ENCODE measurements at regions not wholly inside any gene's neighbourhood (a gene's known extent, or its start where the extent isn't known, plus 50 kb on each side); places are given as distances from the start of the nearest gene placed in this dataset.

GRCh38 chr1:232873412-232873811 is 68.2 kb downstream of the MAP10 start:
- TF ChIP-seq POLR2AphosphoS5 (IDR thresholded peaks at IDR 0.05; ENCODE audit: borderline replicate concordance, low read depth, low read length) (no peak), FOXP2 (optimal IDR thresholded peaks at IDR 0.05; ENCODE audit: control extremely low read depth, extremely low read length, insufficient read depth) (no peak), EZH2 (IDR thresholded peaks at IDR 0.05) (no peak)
- no peak overlapping the region for H3K9ac ChIP-seq (ENCODE audit: insufficient read length)
- H3K27ac ChIP-seq, result no peak overlapping the region
- DNase-seq (ENCODE audit: low read depth, low spot score), result no peak
- no peaks in the 10 kb centered on the region for H3K9me3 ChIP-seq (ENCODE audit: low read depth, low read length)
- H3K4me3 ChIP-seq, result no peak overlapping the region
- H3K36me3 ChIP-seq (ENCODE audit: insufficient read depth, low read length), result no peaks in the 10 kb centered on the region

GRCh38 chr1:232873931-232874330 is 68.7 kb downstream of the MAP10 start:
- H3K9me3 ChIP-seq (ENCODE audit: low read depth, low read length), result no peaks in the 10 kb centered on the region
- DNase-seq (ENCODE audit: low read depth, low spot score), result no peak

GRCh38 chr1:232875536-232875935 is 70.3 kb downstream of the MAP10 start:
- Histone ChIP-seq H3K27ac (no peak overlapping the region), H3K4me3 (no peak overlapping the region), H3K36me3 (ENCODE audit: insufficient read depth, low read length) (no peaks in the 10 kb centered on the region), H3K9me3 (ENCODE audit: low read depth, low read length) (no peaks in the 10 kb centered on the region), H3K9ac (ENCODE audit: insufficient read length) (no peak overlapping the region)
- TF ChIP-seq POLR2AphosphoS5 (IDR thresholded peaks at IDR 0.05; ENCODE audit: borderline replicate concordance, low read depth, low read length), result no peak
- no peak for TF ChIP-seq EZH2 (IDR thresholded peaks at IDR 0.05)
- TF ChIP-seq FOXP2 (optimal IDR thresholded peaks at IDR 0.05; ENCODE audit: control extremely low read depth, extremely low read length, insufficient read depth), result no peak
- DNase-seq (ENCODE audit: low read depth, low spot score), result no peak

More at GRCh38 chr1:232873931-232874330, 68.7 kb downstream of the MAP10 start:
- no peak overlapping the region for H3K27ac ChIP-seq
- no peak overlapping the region for H3K9ac ChIP-seq (ENCODE audit: insufficient read length)
- TF ChIP-seq EZH2 (IDR thresholded peaks at IDR 0.05) (no peak), POLR2AphosphoS5 (IDR thresholded peaks at IDR 0.05; ENCODE audit: borderline replicate concordance, low read depth, low read length) (no peak), FOXP2 (optimal IDR thresholded peaks at IDR 0.05; ENCODE audit: control extremely low read depth, extremely low read length, insufficient read depth) (no peak)
- no peak overlapping the region for H3K4me3 ChIP-seq
- H3K36me3 ChIP-seq (ENCODE audit: insufficient read depth, low read length), result no peaks in the 10 kb centered on the region

GRCh38 chr1:232876506-232877364 is 71.5 kb downstream of the MAP10 start:
- Histone ChIP-seq H3K9me3 (ENCODE audit: low read depth, low read length) (no peaks in the 10 kb centered on the region), H3K36me3 (ENCODE audit: insufficient read depth, low read length) (no peaks in the 10 kb centered on the region), H3K4me3 (no peak overlapping the region), H3K27ac (no peak overlapping the region), H3K9ac (ENCODE audit: insufficient read length) (no peak overlapping the region)
- TF ChIP-seq EZH2 (IDR thresholded peaks at IDR 0.05) (no peak), POLR2AphosphoS5 (IDR thresholded peaks at IDR 0.05; ENCODE audit: borderline replicate concordance, low read depth, low read length) (no peak), FOXP2 (optimal IDR thresholded peaks at IDR 0.05; ENCODE audit: control extremely low read depth, extremely low read length, insufficient read depth) (no peak)
- DNase-seq (ENCODE audit: low read depth, low spot score), result no peak

- no peak for DNase-seq (ENCODE audit: low read depth, low spot score)
- Histone ChIP-seq H3K4me3 (no peak overlapping the region), H3K9me3 (ENCODE audit: low read depth, low read length) (no peaks in the 10 kb centered on the region), H3K36me3 (ENCODE audit: insufficient read depth, low read length) (no peaks in the 10 kb centered on the region), H3K27ac (no peak overlapping the region), H3K9ac (ENCODE audit: insufficient read length) (no peak overlapping the region)
- TF ChIP-seq EZH2 (IDR thresholded peaks at IDR 0.05) (no peak), POLR2AphosphoS5 (IDR thresholded peaks at IDR 0.05; ENCODE audit: borderline replicate concordance, low read depth, low read length) (no peak), FOXP2 (optimal IDR thresholded peaks at IDR 0.05; ENCODE audit: control extremely low read depth, extremely low read length, insufficient read depth) (no peak)
These were observed 72.3 kb downstream of the MAP10 start for GRCh38 chr1:232877365-232878028.

- Histone ChIP-seq H3K27ac (no peak overlapping the region), H3K36me3 (ENCODE audit: insufficient read depth, low read length) (no peaks in the 10 kb centered on the region), H3K9ac (ENCODE audit: insufficient read length) (no peak overlapping the region), H3K4me3 (no peak overlapping the region), H3K9me3 (ENCODE audit: low read depth, low read length) (no peaks in the 10 kb centered on the region)
- no peak for DNase-seq (ENCODE audit: low read depth, low spot score)
- TF ChIP-seq EZH2 (IDR thresholded peaks at IDR 0.05) (no peak), POLR2AphosphoS5 (IDR thresholded peaks at IDR 0.05; ENCODE audit: borderline replicate concordance, low read depth, low read length) (no peak), FOXP2 (optimal IDR thresholded peaks at IDR 0.05; ENCODE audit: control extremely low read depth, extremely low read length, insufficient read depth) (no peak)
These were observed 72.3 kb upstream of the NTPCR start for GRCh38 chr1:232878086-232878485.

GRCh38 chr1:232880354-232880753 is 70.1 kb upstream of the NTPCR start:
- no peaks in the 10 kb centered on the region for H3K9me3 ChIP-seq (ENCODE audit: low read depth, low read length)
- H3K36me3 ChIP-seq (ENCODE audit: insufficient read depth, low read length), result no peaks in the 10 kb centered on the region
- no peak overlapping the region for H3K27ac ChIP-seq
- no peak overlapping the region for H3K9ac ChIP-seq (ENCODE audit: insufficient read length)
- TF ChIP-seq POLR2AphosphoS5 (IDR thresholded peaks at IDR 0.05; ENCODE audit: borderline replicate concordance, low read depth, low read length), result no peak
- TF ChIP-seq EZH2 (IDR thresholded peaks at IDR 0.05), result no peak
- no peak for TF ChIP-seq FOXP2 (optimal IDR thresholded peaks at IDR 0.05; ENCODE audit: control extremely low read depth, extremely low read length, insufficient read depth)
- H3K4me3 ChIP-seq, result no peak overlapping the region
- no peak for DNase-seq (ENCODE audit: low read depth, low spot score)

GRCh38 chr1:232883992-232884661 is 66.3 kb upstream of the NTPCR start:
- Histone ChIP-seq H3K9me3 (ENCODE audit: low read depth, low read length) (no peaks in the 10 kb centered on the region), H3K4me3 (no peak overlapping the region)
- TF ChIP-seq FOXP2 (optimal IDR thresholded peaks at IDR 0.05; ENCODE audit: control extremely low read depth, extremely low read length, insufficient read depth) (no peak), EZH2 (IDR thresholded peaks at IDR 0.05) (no peak), POLR2AphosphoS5 (IDR thresholded peaks at IDR 0.05; ENCODE audit: borderline replicate concordance, low read depth, low read length) (no peak)

More at GRCh38 chr1:232883992-232884661, 66.3 kb upstream of the NTPCR start:
- Histone ChIP-seq H3K36me3 (ENCODE audit: insufficient read depth, low read length) (no peaks in the 10 kb centered on the region), H3K27ac (no peak overlapping the region), H3K9ac (ENCODE audit: insufficient read length) (no peak overlapping the region)
- no peak for DNase-seq (ENCODE audit: low read depth, low spot score)
